ENCODE measurements at regions not wholly inside any gene's neighbourhood (a gene's known extent, or its start where the extent isn't known, plus 50 kb on each side); places are given as distances from the start of the nearest gene placed in this dataset.
"Not testable (repeated sequence)": the region's sequence is repeated elsewhere in the genome, so short reads cannot be mapped to it uniquely, and the experiment has no call there.

- no peak for DNase-seq (ENCODE audit: low read depth, low spot score)
These were observed 152.7 kb downstream of the MYCN start for GRCh38 chr2:16092861-16093638.

- no peak for DNase-seq (ENCODE audit: low read depth, low spot score)
These were observed 151.4 kb downstream of the MYCN start for GRCh38 chr2:16091576-16092282.

- DNase-seq (ENCODE audit: low read depth, low spot score) = no peak
These were observed 150.6 kb downstream of the MYCN start for GRCh38 chr2:16090650-16091575.

DNA sequence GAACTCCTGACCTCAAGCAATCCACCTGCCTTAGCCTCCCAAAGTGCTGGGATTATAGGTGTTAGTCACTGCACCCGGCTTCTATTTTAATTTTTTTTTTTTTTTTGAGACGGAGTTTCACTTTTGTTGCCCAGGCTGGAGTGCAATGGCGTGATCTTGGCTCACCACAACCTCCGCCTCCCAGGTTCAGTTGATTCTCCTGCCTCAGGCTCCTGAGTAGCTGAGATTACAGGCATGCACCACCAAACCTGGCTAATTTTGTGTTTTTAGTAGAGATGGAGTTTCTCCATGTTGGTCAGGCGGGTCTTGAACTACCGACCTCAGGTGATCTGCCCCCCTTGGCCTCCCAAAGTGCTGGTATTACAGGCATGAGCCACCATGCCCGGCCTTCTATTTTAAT is 149.1 kb downstream of the MYCN start:
- not testable (repeated sequence) for DNase-seq (ENCODE audit: low read depth, low spot score)

DNA sequence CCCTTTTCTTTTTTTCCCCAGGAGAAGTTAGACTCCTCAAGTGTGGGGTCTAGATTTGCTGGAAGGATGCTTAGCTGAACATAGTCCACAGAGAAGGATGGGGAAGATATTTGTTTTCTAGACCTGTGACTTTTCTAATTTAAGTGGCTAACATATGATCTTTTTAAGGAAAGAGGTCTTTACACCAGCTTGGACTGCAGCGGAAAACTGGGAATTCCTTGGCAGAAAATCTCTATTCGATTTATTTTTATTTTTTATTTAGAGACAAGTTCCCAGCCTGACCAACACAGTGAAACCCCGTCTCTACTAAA is 148.4 kb downstream of the MYCN start:
- no peak for DNase-seq (ENCODE audit: low read depth, low spot score)

DNA sequence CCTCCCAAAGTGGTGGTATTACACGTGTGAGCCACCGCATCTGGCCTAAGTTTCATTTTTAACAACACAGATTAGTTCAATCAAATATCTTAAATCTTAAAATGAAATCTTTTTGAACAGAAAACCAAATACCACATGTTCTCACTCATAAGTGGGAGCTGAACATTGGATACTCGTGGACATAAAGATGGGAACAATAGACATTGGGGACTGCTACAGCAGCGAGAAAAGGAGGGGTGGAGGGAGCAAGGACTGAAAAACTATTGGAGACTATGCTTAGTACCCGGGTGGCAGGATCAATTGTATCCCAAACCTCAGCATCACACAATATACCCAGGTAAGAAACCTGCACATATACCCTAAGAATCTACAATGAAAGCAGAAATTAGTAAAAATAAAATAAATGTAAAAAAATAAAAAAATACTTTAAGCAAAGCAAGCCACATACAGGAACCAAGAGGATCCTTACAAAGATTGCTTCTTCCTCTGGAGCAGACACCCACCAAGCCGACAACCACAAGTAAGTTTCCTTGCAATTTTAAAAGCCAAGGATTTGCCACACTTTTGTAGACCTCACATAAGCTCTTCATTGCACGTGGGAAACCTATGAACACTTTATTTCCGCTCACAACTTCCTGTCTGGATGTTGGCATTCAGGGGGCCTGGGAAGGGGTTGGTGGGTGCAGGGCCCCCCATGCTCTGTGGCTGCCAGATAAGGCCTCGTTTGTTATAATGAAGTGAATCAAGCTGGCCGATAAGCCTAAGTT is 147.9 kb downstream of the MYCN start:
- DNase-seq (ENCODE audit: low read depth, low spot score) = no peak

GRCh38 chr2:16086136-16086535 is 145.8 kb downstream of the MYCN start:
- not testable (repeated sequence) for DNase-seq (ENCODE audit: low read depth, low spot score)

- DNase-seq (ENCODE audit: low read depth, low spot score) = no peak
These were observed 144.7 kb downstream of the MYCN start for GRCh38 chr2:16085073-16085472.

GRCh38 chr2:16084274-16084673 is 143.9 kb downstream of the MYCN start:
- no peak for DNase-seq (ENCODE audit: low read depth, low spot score)

- no peak for DNase-seq (ENCODE audit: low read depth, low spot score)
These were observed 141.9 kb downstream of the MYCN start for GRCh38 chr2:16082276-16082675.

GRCh38 chr2:16081316-16082200 is 141.2 kb downstream of the MYCN start:
- no peak for DNase-seq (ENCODE audit: low read depth, low spot score)

DNA sequence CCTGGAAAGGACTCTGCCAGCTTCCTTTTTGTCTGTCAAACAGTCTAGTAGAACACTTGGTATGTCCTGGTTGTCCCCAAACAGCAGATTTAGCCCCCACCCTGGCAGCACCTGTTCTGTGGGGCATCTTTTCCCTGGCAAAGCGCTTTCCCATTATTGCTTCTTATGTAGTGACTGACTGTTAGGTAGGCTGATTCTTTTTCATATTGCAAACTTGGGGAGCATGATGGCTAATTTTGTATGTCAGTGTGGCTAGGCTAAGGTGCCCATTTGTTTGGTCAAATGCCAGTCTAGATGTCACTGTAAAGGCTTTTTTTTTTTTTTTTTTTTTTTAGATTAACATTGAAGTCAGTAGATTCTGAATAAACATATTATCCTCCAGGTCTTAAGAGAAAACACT is 140.2 kb downstream of the MYCN start:
- no peak for DNase-seq (ENCODE audit: low read depth, low spot score)

DNA sequence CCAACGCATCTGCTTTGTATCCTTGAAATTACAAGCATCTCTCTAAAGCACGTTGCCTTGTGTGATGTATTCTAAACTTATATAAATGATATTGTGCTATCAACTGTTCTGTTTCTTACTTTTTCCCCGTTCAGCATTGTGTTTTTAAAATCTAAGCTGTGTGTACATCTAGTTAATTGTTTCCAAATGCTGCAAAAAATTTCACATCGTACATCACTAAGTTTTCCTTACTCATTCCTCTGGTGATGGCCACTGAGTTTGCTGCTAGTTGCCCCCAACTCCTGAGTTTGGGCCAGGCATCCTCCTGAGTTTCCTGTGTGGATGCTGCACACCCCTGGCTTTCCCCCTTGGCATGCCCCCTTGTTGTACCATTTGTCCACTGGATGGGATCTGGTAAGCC is 139.7 kb downstream of the MYCN start:
- no peak for DNase-seq (ENCODE audit: low read depth, low spot score)

- no peak for DNase-seq (ENCODE audit: low read depth, low spot score)
These were observed 139.3 kb downstream of the MYCN start for GRCh38 chr2:16079637-16080036.

DNA sequence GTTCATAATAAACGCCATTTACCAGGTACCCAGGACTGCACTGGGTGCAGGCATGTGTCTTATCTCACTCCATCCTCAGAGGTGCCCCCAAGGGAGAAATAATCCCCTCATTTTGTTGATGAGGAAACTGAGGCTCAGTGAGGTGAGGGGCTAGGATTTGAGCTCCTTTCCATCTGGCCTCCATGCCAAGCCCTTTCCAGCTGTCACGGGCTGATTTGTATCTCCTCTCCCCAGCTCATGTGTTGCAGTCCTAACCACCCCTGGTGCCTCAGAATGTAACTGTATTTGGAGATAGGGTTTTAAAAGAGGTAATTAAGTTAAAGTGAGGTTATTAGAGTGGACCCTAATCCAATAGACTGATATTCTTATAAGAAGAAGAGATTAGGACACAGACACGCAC is 137.3 kb downstream of the MYCN start:
- DNase-seq (ENCODE audit: low read depth, low spot score) = no peak

DNA sequence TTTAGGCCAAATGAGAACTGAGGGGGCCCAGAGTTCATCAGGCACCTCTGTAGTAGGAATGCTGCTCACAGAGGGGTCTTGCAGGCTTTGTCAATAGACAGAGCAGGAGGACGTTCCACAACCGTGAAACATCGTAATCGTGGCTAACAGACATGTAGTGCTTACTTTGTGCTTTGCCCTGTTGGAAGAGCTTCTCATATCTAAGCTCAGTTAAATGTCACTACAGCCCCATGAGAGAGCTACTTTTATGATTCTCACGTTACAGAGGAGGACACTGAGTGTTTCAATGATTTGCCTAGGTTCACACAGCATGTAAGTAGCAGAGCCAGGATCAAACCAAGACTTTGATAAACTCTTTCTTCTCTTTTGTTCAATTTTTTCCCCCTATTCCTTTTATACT is 136.6 kb downstream of the MYCN start:
- DNase-seq (ENCODE audit: low read depth, low spot score) = no peak

GRCh38 chr2:16075045-16076012 is 135.0 kb downstream of the MYCN start:
- DNase-seq (ENCODE audit: low read depth, low spot score) = no peak

GRCh38 chr2:16073921-16074425 is 133.6 kb downstream of the MYCN start:
- no peak for DNase-seq (ENCODE audit: low read depth, low spot score)

DNA sequence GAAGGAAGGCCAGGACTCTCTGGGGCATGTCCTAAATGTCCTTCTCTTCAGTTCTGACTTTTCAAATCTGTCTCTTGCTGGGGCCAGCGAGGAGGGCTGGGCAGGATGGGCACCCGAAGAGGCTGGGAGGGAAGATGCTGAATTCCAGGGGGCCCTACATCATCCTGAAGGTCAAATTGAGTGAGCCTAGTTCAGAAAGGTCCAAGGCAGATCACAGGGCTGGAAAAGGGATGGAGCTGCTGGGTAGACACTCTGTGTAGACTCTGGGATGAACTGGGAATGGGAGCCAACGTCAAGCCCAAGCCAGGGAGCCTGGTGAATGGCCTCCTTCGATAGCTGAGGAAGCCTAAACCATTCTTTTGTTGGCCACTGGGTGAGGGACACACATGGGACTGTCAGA is 133.1 kb downstream of the MYCN start:
- DNase-seq (ENCODE audit: low read depth, low spot score) = no peak

Data from activated CD4-positive, CD25-positive, alpha-beta regulatory T cell treated with anti-CD3 and anti-CD28 coated beads, Interleukin-2, amount 50 U/mL, for 16 hours (primary cell).